Esophagus mucosa (tissue), 1 donor: ENCODE measurements at regions not wholly inside any gene's neighbourhood (a gene's known extent, or its start where the extent isn't known, plus 50 kb on each side); places are given as distances from the start of the nearest gene placed in this dataset.
"Not testable (repeated sequence)": the region's sequence is repeated elsewhere in the genome, so short reads cannot be mapped to it uniquely, and the experiment has no call there.

Experiments used
- ATAC-seq: fragments of 200-7000 bp; cut with Tn5 transposase; one replicate; pipeline ENCODE4 v1.9.1; 2020
- donor health status: DM: yes; HTN: yes; CAD: no.

GRCh38 chr5:38607396-38607795 lies 51.0 kb upstream of the LIFR start:
- ATAC-seq, result no peak

GRCh38 chr5:38607930-38608564 lies 51.6 kb upstream of the LIFR start:
- ATAC-seq, result no peak

- ATAC-seq, result no peak
Observed at GRCh38 chr5:38608874-38609273, 52.4 kb upstream of the LIFR start.

- no peak for ATAC-seq
Observed at GRCh38 chr5:38612851-38613250, 56.4 kb upstream of the LIFR start.

- ATAC-seq, result no peak
Observed at GRCh38 chr5:38613490-38613889, 57.0 kb upstream of the LIFR start.

- peak; percentile 62 for ATAC-seq
Observed at GRCh38 chr5:38613992-38614836, 57.8 kb upstream of the LIFR start.

GRCh38 chr5:38615042-38615441 lies 58.6 kb upstream of the LIFR start:
- no peak for ATAC-seq

GRCh38 chr5:38615981-38616451 lies 59.6 kb upstream of the LIFR start:
- ATAC-seq, result no peak

- no peak for ATAC-seq
Observed at GRCh38 chr5:38618154-38618553, 61.7 kb upstream of the LIFR start.

GRCh38 chr5:38621331-38621730 lies 64.9 kb upstream of the LIFR start:
- ATAC-seq, result no peak

GRCh38 chr5:38621840-38622437 lies 65.5 kb upstream of the LIFR start:
- ATAC-seq, result no peak

GRCh38 chr5:38622723-38623129 lies 66.3 kb upstream of the LIFR start:
- ATAC-seq, result no peak

- ATAC-seq, result not testable (repeated sequence)
Observed at GRCh38 chr5:38624541-38624940, 68.1 kb upstream of the LIFR start.

- not testable (repeated sequence) for ATAC-seq
Observed at GRCh38 chr5:38631376-38631775, 74.9 kb upstream of the LIFR start.

- no peak for ATAC-seq
Observed at GRCh38 chr5:38634568-38635369, 78.3 kb upstream of the LIFR start.

- ATAC-seq, result peak; percentile 50
Observed at GRCh38 chr5:38636626-38637025, 80.2 kb upstream of the LIFR start.

- no peak for ATAC-seq
Observed at GRCh38 chr5:38638656-38639055, 82.2 kb upstream of the LIFR start.

GRCh38 chr5:38639377-38640358 lies 83.2 kb upstream of the LIFR start:
- no peak for ATAC-seq

GRCh38 chr5:38641003-38641402 lies 84.6 kb upstream of the LIFR start:
- no peak for ATAC-seq

GRCh38 chr5:38642189-38642911 lies 85.9 kb upstream of the LIFR start:
- ATAC-seq, result no peak

GRCh38 chr5:38643616-38644015 lies 87.2 kb upstream of the LIFR start:
- ATAC-seq, result no peak
